SK-N-SH treated with all-trans-retinoic acid at 6 μM for 48 hours (cell line): ENCODE measurements at regions not wholly inside any gene's neighbourhood (a gene's known extent, or its start where the extent isn't known, plus 50 kb on each side); places are given as distances from the start of the nearest gene placed in this dataset.

Experiments
- ATAC-seq: fragments of 200-7000 bp; cut with Tn5 transposase; 3 replicates; pipeline ENCODE4 v1.9.1; 2020; ENCODE audit warnings: mild to moderate bottlenecking, moderate library complexity
- ARNTL ChIP-seq: fragments of 450-650 bp; formaldehyde crosslinking; IDR thresholded peaks from 2 replicates; pipeline ENCODE4 v1.5.0; 2020; ENCODE audit warnings: low read depth, mild to moderate bottlenecking, moderate library complexity, borderline replicate concordance
- BACH2 ChIP-seq: fragments of 250-450 bp; sonication (Bioruptor Pico); IDR thresholded peaks from 2 replicates; pipeline ENCODE4 v1.9.0; 2021; ENCODE audit warnings: mild to moderate bottlenecking, borderline replicate concordance
- CSDC2 ChIP-seq: fragments of 250-450 bp; sonication (Bioruptor Pico); IDR thresholded peaks from 2 replicates; pipeline ENCODE4 v1.5.0; 2020; ENCODE audit warnings: mild to moderate bottlenecking, moderate library complexity
- ESRRG ChIP-seq: fragments of 250-450 bp; sonication (Bioruptor Pico); IDR thresholded peaks from 2 replicates; pipeline ENCODE4 v1.6.1; 2021; ENCODE audit warnings: mild to moderate bottlenecking
- ISL1 ChIP-seq: fragments of 250-450 bp; sonication (Bioruptor Pico); IDR thresholded peaks from 2 replicates; pipeline ENCODE4 v2.1.2; 2022; ENCODE audit warnings: mild to moderate bottlenecking, moderate library complexity
- OSR1 ChIP-seq: fragments of 250-450 bp; sonication (Bioruptor Pico); IDR thresholded peaks from 2 replicates; pipeline ENCODE4 v1.8.0; 2022; ENCODE audit warnings: moderate library complexity, mild to moderate bottlenecking, inconsistent platforms
- PPARA ChIP-seq: fragments of 250-450 bp; sonication (Bioruptor Pico); IDR thresholded peaks from 2 replicates; pipeline ENCODE4 v1.5.0; 2020; ENCODE audit warnings: mild to moderate bottlenecking, borderline replicate concordance
- RARB ChIP-seq: fragments of 250-450 bp; sonication (Bioruptor Pico); IDR thresholded peaks from 2 replicates; pipeline ENCODE4 v1.8.0; 2021; ENCODE audit warnings: mild to moderate bottlenecking, moderate library complexity
- SNAI2 ChIP-seq: fragments of 250-450 bp; sonication (Bioruptor Pico); IDR thresholded peaks from 2 replicates; pipeline ENCODE4 v1.5.0; 2020; ENCODE audit warnings: mild to moderate bottlenecking, moderate library complexity
- TCF4 ChIP-seq: fragments of 250-450 bp; sonication (Bioruptor Pico); IDR thresholded peaks from 2 replicates; pipeline ENCODE4 v1.8.0; 2021; ENCODE audit warnings: mild to moderate bottlenecking, moderate library complexity, borderline replicate concordance
- TOX ChIP-seq: fragments of 250-450 bp; sonication (Bioruptor Pico); IDR thresholded peaks from 2 replicates; pipeline ENCODE4 v1.8.0; 2021; ENCODE audit warnings: mild to moderate bottlenecking, moderate library complexity, borderline replicate concordance
- ZC3H10 ChIP-seq: fragments of 250-450 bp; sonication (Bioruptor Pico); IDR thresholded peaks from 2 replicates; pipeline ENCODE4 v1.5.1; 2021; ENCODE audit warnings: mild to moderate bottlenecking, moderate library complexity
- ZFP3 ChIP-seq: fragments of 250-450 bp; sonication (Bioruptor Pico); IDR thresholded peaks from 2 replicates; pipeline ENCODE4 v1.5.0; 2020; ENCODE audit warnings: mild to moderate bottlenecking, moderate library complexity
- ZNF565 ChIP-seq: fragments of 450-650 bp; formaldehyde crosslinking; conservative IDR thresholded peaks from 2 replicates; pipeline ENCODE4 v1.5.0; 2020; ENCODE audit warnings: low read depth, mild to moderate bottlenecking, moderate library complexity
- ZNF8 ChIP-seq: fragments of 450-650 bp; formaldehyde crosslinking; IDR thresholded peaks from 2 replicates; pipeline ENCODE4 v1.5.0; 2020; ENCODE audit warnings: mild to moderate bottlenecking, moderate library complexity
- TF ChIP-seq, protein P1 (sequence below): fragments of 250-450 bp; sonication (Bioruptor Pico); IDR thresholded peaks from 2 replicates; pipeline ENCODE4 v1.8.0; 2021; ENCODE audit warnings: low read depth, mild to moderate bottlenecking, moderate library complexity, borderline replicate concordance
- TF ChIP-seq, protein P2 (sequence below): fragments of 250-450 bp; sonication (Bioruptor Pico); IDR thresholded peaks from 2 replicates; pipeline ENCODE4 v1.5.1; 2020; ENCODE audit warnings: low read depth, mild to moderate bottlenecking, moderate library complexity
- TF ChIP-seq, protein P3 (sequence below): fragments of 250-450 bp; sonication (Bioruptor Pico); IDR thresholded peaks from 2 replicates; pipeline ENCODE4 v1.8.0; 2020; ENCODE audit warnings: mild to moderate bottlenecking, moderate library complexity, borderline replicate concordance
- TF ChIP-seq, protein P4 (sequence below): fragments of 250-450 bp; sonication (Bioruptor Pico); IDR thresholded peaks from 2 replicates; pipeline ENCODE4 v1.5.1; 2021; ENCODE audit warnings: mild to moderate bottlenecking, moderate library complexity
- TF ChIP-seq, protein P5 (sequence below): fragments of 250-450 bp; sonication (Bioruptor Pico); IDR thresholded peaks from 2 replicates; pipeline ENCODE4 v1.5.0; 2020; ENCODE audit warnings: mild to moderate bottlenecking, moderate library complexity

DNA sequence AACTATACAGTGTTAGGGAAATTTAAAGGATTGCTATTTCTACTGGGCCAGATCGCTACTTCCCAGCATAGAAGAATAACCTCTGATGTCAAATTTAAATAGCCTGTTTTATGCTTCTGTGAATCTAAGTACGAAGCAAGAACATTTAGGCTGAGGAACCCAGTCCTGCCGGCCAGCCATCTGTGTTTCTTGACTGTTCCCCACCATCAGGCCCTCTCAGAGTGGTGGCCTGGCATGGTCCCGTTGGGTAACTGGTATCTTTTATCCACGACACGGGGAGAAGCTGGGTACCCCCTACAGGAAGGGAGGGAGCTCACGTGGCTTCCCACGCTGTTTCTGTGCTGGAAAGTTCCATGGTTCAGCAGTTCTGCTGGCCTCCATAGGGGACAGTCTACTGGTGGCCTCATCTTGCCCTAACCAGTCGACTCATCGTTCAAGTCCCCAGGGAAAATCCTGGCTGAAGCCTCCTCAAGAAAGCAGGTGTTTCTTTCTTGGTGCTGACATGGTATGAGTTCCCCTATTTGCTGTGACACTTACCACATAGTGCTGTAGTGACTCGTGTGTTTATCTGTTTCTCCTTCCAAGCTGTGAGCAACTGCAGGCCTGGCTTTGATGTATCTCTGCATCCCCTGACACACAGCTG is 201.7 kb upstream of the NLRP1 start:
- no peak for ATAC-seq
- TF ChIP-seq CSDC2 (CRISPR knock-in tag) (no peak), RARB (CRISPR knock-in tag) (no peak), SNAI2 (no peak), PPARA (CRISPR knock-in tag) (no peak), ZNF8 (CRISPR knock-in tag) (no peak), ARNTL (CRISPR knock-in tag) (no peak), ZFP3 (no peak), TOX (CRISPR knock-in tag) (no peak), TCF4 (no peak), ZNF565 (CRISPR knock-in tag) (no peak), ISL1 (no peak), BACH2 (CRISPR knock-in tag) (no peak), ZC3H10 (CRISPR knock-in tag) (no peak), ESRRG (CRISPR knock-in tag) (no peak), OSR1 (CRISPR knock-in tag) (no peak)
- TF ChIP-seq, protein P1, sequence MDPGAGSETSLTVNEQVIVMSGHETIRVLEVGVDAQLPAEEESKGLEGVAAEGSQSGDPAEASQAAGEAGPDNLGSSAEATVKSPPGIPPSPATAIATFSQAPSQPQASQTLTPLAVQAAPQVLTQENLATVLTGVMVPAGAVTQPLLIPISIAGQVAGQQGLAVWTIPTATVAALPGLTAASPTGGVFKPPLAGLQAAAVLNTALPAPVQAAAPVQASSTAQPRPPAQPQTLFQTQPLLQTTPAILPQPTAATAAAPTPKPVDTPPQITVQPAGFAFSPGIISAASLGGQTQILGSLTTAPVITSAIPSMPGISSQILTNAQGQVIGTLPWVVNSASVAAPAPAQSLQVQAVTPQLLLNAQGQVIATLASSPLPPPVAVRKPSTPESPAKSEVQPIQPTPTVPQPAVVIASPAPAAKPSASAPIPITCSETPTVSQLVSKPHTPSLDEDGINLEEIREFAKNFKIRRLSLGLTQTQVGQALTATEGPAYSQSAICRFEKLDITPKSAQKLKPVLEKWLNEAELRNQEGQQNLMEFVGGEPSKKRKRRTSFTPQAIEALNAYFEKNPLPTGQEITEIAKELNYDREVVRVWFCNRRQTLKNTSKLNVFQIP = no peak
- TF ChIP-seq, protein P2, sequence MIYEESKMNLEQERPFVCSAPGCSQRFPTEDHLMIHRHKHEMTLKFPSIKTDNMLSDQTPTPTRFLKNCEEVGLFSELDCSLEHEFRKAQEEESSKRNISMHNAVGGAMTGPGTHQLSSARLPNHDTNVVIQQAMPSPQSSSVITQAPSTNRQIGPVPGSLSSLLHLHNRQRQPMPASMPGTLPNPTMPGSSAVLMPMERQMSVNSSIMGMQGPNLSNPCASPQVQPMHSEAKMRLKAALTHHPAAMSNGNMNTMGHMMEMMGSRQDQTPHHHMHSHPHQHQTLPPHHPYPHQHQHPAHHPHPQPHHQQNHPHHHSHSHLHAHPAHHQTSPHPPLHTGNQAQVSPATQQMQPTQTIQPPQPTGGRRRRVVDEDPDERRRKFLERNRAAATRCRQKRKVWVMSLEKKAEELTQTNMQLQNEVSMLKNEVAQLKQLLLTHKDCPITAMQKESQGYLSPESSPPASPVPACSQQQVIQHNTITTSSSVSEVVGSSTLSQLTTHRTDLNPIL = no peak
- TF ChIP-seq, protein P3, sequence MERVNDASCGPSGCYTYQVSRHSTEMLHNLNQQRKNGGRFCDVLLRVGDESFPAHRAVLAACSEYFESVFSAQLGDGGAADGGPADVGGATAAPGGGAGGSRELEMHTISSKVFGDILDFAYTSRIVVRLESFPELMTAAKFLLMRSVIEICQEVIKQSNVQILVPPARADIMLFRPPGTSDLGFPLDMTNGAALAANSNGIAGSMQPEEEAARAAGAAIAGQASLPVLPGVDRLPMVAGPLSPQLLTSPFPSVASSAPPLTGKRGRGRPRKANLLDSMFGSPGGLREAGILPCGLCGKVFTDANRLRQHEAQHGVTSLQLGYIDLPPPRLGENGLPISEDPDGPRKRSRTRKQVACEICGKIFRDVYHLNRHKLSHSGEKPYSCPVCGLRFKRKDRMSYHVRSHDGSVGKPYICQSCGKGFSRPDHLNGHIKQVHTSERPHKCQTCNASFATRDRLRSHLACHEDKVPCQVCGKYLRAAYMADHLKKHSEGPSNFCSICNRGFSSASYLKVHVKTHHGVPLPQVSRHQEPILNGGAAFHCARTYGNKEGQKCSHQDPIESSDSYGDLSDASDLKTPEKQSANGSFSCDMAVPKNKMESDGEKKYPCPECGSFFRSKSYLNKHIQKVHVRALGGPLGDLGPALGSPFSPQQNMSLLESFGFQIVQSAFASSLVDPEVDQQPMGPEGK (CRISPR knock-in tag) = no peak
- TF ChIP-seq, protein P4, sequence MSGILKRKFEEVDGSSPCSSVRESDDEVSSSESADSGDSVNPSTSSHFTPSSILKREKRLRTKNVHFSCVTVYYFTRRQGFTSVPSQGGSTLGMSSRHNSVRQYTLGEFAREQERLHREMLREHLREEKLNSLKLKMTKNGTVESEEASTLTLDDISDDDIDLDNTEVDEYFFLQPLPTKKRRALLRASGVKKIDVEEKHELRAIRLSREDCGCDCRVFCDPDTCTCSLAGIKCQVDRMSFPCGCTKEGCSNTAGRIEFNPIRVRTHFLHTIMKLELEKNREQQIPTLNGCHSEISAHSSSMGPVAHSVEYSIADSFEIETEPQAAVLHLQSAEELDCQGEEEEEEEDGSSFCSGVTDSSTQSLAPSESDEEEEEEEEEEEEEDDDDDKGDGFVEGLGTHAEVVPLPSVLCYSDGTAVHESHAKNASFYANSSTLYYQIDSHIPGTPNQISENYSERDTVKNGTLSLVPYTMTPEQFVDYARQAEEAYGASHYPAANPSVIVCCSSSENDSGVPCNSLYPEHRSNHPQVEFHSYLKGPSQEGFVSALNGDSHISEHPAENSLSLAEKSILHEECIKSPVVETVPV (CRISPR knock-in tag) = no peak
- TF ChIP-seq, all 23 proteins: peak for 0

DNA sequence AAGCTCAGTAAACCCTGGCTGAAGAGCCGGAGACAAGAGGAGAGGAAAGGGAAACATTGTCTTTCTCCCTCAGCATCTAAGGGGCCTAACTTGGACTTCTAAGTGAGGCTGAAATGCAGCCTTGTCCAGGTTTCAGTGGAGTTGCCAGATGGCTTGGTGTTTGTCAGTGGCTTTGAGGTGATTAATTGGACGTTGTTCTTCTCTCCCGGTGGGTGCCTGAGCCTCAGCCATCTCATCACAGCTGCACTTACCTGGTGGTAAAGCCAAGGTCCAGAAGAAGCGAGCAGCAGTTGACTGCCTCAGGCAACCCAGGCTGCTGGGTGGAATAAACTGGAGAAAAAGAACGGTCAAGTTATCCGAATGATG is 202.2 kb upstream of the NLRP1 start:
- ATAC-seq = no peak
- TF ChIP-seq, protein P4 (CRISPR knock-in tag) = no peak
- no peak for TF ChIP-seq ZNF8 (CRISPR knock-in tag)
- no peak for TF ChIP-seq SNAI2
- TF ChIP-seq, protein P5, sequence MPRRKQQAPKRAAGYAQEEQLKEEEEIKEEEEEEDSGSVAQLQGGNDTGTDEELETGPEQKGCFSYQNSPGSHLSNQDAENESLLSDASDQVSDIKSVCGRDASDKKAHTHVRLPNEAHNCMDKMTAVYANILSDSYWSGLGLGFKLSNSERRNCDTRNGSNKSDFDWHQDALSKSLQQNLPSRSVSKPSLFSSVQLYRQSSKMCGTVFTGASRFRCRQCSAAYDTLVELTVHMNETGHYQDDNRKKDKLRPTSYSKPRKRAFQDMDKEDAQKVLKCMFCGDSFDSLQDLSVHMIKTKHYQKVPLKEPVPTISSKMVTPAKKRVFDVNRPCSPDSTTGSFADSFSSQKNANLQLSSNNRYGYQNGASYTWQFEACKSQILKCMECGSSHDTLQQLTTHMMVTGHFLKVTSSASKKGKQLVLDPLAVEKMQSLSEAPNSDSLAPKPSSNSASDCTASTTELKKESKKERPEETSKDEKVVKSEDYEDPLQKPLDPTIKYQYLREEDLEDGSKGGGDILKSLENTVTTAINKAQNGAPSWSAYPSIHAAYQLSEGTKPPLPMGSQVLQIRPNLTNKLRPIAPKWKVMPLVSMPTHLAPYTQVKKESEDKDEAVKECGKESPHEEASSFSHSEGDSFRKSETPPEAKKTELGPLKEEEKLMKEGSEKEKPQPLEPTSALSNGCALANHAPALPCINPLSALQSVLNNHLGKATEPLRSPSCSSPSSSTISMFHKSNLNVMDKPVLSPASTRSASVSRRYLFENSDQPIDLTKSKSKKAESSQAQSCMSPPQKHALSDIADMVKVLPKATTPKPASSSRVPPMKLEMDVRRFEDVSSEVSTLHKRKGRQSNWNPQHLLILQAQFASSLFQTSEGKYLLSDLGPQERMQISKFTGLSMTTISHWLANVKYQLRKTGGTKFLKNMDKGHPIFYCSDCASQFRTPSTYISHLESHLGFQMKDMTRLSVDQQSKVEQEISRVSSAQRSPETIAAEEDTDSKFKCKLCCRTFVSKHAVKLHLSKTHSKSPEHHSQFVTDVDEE (CRISPR knock-in tag) = no peak
- TF ChIP-seq OSR1 (CRISPR knock-in tag) = no peak
- TF ChIP-seq, all 23 proteins: peak for 0
